ENCODE measurements at regions not wholly inside any gene's neighbourhood (a gene's known extent, or its start where the extent isn't known, plus 50 kb on each side); places are given as distances from the start of the nearest gene placed in this dataset.

DNA sequence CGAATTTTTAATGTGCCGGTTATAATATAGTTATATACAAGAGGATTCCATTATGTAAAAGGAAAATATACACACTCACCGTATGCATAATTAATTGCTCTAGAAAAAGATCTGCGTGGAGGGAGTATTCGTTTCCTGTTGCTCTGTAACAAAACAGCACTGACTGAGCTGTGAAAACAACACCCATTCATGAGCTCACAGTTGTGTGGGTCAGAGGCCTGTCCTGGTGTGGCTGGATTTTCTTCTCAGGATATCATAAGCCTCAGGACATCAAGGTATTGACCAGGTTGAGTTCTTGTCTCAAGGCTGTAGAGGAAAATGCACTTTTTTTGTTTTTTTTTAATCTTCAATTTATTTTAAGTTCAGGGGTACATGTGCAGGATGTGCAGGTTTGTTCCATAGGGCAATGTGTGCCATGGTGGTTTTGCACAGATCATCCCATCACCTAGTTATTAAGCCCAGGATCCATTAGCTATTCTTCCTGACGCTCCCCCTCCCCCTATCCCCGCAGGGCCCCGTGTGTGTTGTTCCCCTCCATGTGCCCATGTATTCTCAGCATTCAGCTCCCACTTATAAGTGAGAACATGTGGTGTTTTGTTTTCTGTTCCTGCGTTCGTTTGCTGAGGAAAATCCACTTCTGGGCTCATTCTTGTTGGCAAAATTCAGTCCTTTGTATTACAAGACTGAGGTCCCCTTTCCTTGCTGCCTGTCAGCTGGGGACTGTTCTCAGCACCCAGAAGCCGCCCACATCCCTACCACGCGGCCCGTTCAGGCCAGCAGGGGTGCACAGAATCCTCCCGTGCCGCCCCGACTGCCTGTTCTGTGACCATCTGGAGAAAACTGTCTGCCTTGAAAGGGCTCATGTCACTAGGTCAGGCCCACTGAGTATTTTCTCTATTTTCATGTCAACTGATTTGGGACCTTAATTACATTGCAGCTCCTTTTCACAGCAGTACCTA is 87.4 kb upstream of the ERRFI1 start:
- H3K4me1 ChIP-seq = peaks cover 25% of the 10 kb centered on the region
- TF ChIP-seq Cebpa-rat (IDR thresholded peaks at IDR 0.05) = no peak
- H3K4me2 ChIP-seq = no peak overlapping the region
- no peak overlapping the region for H3K9ac ChIP-seq
- no peak overlapping the region for H3K27ac ChIP-seq
- H3K27me3 ChIP-seq = peaks cover 2% of the 10 kb centered on the region; the same call in 1 of the 2 replicates
- no peaks in the 10 kb centered on the region for H3K36me3 ChIP-seq
- no peak overlapping the region for H3K4me3 ChIP-seq
- H4K20me1 ChIP-seq = no peaks in the 10 kb centered on the region
- H3K9me3 ChIP-seq = peaks cover 14% of the 10 kb centered on the region; the same call in 1 of the 2 replicates

DNA sequence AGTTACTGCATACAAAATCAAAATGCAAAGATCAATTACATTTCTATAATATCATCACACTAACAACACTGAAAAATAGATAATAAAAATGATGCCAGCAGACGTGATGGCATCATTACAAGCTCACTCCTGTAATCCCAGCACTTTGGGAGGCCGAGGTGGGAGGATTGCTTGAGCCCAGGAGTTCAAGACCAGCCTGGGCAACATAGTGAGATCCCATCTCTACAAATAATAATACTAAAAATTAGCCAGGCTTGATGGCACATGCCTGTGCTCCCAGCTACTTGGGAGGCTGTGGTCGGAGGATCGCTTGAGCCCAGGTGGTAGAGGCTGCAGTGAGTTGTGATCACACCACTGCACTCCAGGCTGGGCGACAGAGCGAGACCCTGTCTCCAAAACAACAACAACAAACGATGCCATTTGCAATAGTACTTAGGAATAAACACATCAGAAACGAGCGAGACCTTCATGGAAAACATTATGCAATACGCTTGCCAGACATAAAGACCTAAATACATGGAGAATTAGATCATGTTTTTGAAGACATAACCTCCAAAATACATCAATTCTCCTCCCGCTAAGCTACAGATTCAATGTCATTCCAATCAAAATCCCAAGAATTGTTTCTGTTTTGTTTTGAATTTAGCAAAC is 86.6 kb upstream of the ERRFI1 start:
- no peaks in the 10 kb centered on the region for H4K20me1 ChIP-seq
- H3K27ac ChIP-seq = no peak overlapping the region
- no peak overlapping the region for H3K9ac ChIP-seq
- H3K4me2 ChIP-seq = no peak overlapping the region
- H3K9me3 ChIP-seq = peaks cover 14% of the 10 kb centered on the region; the same call in 1 of the 2 replicates
- TF ChIP-seq Cebpa-rat (IDR thresholded peaks at IDR 0.05) = no peak
- peaks cover 17% of the 10 kb centered on the region for H3K4me1 ChIP-seq
- no peaks in the 10 kb centered on the region for H3K36me3 ChIP-seq
- no peak overlapping the region for H3K4me3 ChIP-seq
- peaks cover 3% of the 10 kb centered on the region; the same call in 1 of the 2 replicates for H3K27me3 ChIP-seq

DNA sequence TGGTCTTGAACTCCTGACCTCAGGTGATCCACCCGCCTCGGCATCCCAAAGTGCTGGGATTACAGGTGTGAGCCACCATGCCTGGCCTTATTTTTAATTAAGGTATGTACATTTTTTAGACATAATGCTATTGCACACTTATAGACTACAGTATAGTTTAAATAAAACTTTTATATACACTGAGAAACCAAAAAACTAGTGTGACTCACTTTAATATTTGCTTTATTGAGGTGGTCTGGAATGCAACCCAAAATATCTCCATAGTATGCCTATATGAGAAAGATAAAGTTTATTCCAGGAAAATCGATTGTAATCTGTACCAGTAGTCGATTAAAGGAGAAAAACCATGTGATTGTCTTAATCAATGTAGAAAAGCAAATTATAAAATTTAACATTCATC is 85.5 kb upstream of the ERRFI1 start:
- H3K9me3 ChIP-seq = peaks cover 14% of the 10 kb centered on the region; the same call in 1 of the 2 replicates
- H4K20me1 ChIP-seq = no peaks in the 10 kb centered on the region
- H3K4me1 ChIP-seq = peaks cover 5% of the 10 kb centered on the region
- H3K9ac ChIP-seq = no peak overlapping the region
- no peak for TF ChIP-seq Cebpa-rat (IDR thresholded peaks at IDR 0.05)
- peaks cover 3% of the 10 kb centered on the region; the same call in 1 of the 2 replicates for H3K27me3 ChIP-seq
- H3K4me3 ChIP-seq = no peak overlapping the region
- no peak overlapping the region for H3K4me2 ChIP-seq
- no peaks in the 10 kb centered on the region for H3K36me3 ChIP-seq
- no peak overlapping the region for H3K27ac ChIP-seq

DNA sequence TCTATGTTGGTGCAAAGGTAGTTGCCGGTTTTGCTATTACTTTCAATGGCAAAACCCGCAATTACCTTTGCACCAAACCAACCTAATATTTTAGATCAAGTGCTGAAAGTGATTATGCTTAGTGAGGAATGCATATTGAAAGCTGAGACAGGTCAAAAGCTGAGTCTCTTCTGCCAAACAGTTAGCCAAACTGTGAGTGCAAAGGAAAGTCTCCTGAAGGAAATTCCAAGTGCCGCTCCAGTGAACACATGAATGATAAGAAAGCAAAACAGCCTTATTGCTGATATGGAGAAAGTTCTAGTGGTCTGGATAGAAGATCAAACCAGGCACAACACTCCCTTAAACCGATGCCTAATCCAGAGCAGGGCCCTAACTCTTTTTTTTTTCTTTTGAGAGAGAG is 83.1 kb upstream of the ERRFI1 start:
- Histone ChIP-seq H3K9ac (no peak overlapping the region), H3K4me2 (no peak overlapping the region), H4K20me1 (no peaks in the 10 kb centered on the region), H3K36me3 (no peaks in the 10 kb centered on the region), H3K4me3 (no peak overlapping the region), H3K4me1 (0 out of 2 replicates have a peak, but pooled peaks cover 6% of the 10 kb centered on the region), H3K9me3 (peaks cover 14% of the 10 kb centered on the region; the same call in 1 of the 2 replicates), H3K27ac (no peak overlapping the region), H3K27me3 (peaks cover 3% of the 10 kb centered on the region; the same call in 1 of the 2 replicates)
- no peak for TF ChIP-seq Cebpa-rat (IDR thresholded peaks at IDR 0.05)

DNA sequence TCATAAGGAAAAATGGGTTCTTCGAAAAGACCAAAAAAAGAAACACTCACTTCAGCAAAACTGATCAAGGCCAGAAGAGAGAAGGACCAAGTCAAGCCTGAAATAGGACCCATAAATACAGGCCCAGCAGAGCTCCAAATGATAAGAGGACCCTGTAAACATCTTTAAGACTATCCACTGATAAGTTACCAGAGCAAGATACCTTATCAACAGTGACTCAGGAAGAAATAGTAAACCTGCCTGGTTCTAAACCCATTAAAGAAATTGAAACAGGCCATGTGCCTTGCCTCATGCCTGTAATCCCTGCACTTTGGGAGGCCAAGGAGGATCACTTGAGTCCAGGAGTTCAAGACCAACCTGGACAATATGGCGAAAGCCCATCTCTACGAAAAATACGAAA is 81.8 kb upstream of the ERRFI1 start:
- Histone ChIP-seq H3K4me3 (no peak overlapping the region), H3K36me3 (no peaks in the 10 kb centered on the region), H4K20me1 (no peaks in the 10 kb centered on the region), H3K27ac (no peak overlapping the region), H3K9me3 (peaks cover 14% of the 10 kb centered on the region; the same call in 1 of the 2 replicates), H3K4me1 (0 out of 2 replicates have a peak, but pooled peaks cover 6% of the 10 kb centered on the region), H3K27me3 (peaks cover 3% of the 10 kb centered on the region; the same call in 1 of the 2 replicates), H3K4me2 (no peak overlapping the region), H3K9ac (no peak overlapping the region)
- TF ChIP-seq Cebpa-rat (IDR thresholded peaks at IDR 0.05) = no peak

DNA sequence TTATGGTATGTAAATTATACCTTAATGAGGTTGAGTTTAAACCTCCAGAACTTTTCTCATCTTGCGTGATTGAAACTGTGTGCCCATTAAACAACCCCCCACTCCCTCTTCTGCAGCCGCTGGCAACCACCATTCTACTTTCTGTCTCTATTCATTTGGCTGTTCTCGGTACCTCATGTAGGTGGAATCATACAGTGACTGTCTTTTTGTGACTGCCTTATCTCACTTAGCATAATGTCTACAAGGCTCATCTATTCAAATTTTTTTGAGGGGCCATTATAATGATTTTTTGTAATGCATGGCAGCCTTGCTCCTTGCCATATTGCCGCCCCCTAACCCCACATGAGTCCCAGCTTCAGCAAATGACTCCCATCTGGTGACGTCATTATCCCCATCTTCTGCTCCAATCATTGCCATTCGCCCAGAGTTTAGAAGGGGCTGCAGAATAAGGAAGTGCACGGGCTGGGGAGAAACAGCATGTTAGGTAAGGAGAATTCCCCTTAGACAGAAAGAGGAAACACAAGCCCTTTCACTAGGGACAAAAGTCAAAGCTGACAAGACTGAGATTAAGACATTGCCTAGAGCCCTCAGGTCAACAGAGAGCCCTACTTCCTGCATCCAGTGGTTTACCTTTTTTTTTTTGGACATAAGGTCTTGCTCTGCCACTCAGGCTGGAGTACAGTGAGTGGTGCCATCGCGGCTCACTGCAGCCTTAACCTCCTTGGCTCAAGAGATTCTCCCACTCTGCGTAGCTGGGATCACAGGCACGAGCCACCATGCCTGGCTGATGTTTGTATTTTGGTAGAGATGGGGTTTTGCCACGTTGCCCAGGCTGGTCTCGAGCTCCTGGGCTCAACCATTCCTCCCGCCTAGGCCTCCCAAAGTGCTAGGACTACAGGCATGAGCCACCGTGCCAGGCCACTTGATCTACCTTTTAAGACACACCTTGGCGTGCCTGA is 78.4 kb upstream of the ERRFI1 start:
- no peak overlapping the region for H3K4me3 ChIP-seq
- no peak overlapping the region for H3K27ac ChIP-seq
- no peaks in the 10 kb centered on the region for H3K36me3 ChIP-seq
- no peak overlapping the region; the same call in 1 of the 2 replicates for H3K4me2 ChIP-seq
- H4K20me1 ChIP-seq = no peaks in the 10 kb centered on the region
- H3K4me1 ChIP-seq = 0 out of 2 replicates have a peak, but pooled peaks cover 6% of the 10 kb centered on the region
- no peak for TF ChIP-seq Cebpa-rat (IDR thresholded peaks at IDR 0.05)
- H3K9ac ChIP-seq = no peak overlapping the region
- peaks cover 3% of the 10 kb centered on the region; the same call in 1 of the 2 replicates for H3K9me3 ChIP-seq
- peaks cover 3% of the 10 kb centered on the region; the same call in 1 of the 2 replicates for H3K27me3 ChIP-seq

DNA sequence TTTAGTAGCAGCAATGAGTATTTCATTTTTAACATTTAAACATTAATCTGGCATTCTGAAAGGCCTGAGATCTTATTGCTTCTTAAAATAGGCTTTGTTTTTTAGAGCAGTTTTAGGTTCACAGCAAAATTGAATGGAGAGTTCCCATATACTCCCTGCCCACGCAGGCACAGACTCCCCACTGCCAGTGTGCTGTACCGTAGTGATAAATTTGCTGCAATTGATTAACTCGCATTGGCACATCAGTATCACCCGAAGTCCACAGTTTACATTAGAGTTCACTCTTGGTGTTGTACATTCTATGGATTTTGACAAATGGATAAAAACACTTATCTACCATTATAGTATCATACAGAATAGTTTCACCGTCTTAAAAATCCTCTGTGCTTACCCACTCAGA is 71.8 kb upstream of the ERRFI1 start:
- no peak overlapping the region for H3K4me3 ChIP-seq
- no peak overlapping the region for H3K9ac ChIP-seq
- no peaks in the 10 kb centered on the region for H3K27me3 ChIP-seq
- no peaks in the 10 kb centered on the region for H3K36me3 ChIP-seq
- peaks cover 8% of the 10 kb centered on the region; the same call in 1 of the 2 replicates for H3K4me1 ChIP-seq
- TF ChIP-seq Cebpa-rat (IDR thresholded peaks at IDR 0.05) = no peak
- H4K20me1 ChIP-seq = no peaks in the 10 kb centered on the region
- H3K27ac ChIP-seq = no peak overlapping the region
- H3K9me3 ChIP-seq = no peaks in the 10 kb centered on the region
- H3K4me2 ChIP-seq = no peak overlapping the region

DNA sequence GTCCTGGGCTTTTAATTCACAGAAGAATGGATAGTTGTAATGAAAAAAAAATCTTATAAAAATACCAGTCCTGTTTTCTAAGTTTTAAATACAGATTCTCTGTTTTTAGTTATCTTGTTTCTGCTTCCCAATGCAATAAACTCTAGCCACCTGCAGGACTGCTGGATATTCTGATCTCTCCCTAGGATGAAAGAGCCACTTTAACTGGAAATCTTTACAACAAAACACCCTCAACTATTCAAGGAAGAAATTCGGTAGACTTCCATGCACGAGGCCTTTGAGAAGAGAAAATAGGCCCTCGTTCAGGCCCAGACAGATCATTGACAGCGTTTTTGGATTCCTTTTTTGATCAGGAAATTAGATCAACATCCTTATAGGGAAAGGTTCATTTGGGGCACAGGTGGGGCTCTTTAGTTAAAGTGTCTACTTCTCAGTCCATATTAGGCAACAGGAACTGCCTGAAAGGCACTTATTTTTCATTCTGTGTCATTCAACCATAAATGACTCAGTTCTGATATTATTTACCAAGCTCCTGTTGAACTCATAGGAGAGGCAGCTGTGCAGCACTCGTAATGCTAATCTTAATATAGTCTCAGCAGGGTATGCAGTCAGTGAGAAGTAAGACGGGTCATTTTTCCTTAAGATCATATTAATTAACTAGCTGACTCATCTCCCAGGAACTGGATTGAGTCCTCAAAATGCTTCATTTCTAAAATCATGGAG is 71.1 kb upstream of the ERRFI1 start:
- Histone ChIP-seq H3K27me3 (no peaks in the 10 kb centered on the region), H3K4me2 (no peak overlapping the region), H4K20me1 (no peaks in the 10 kb centered on the region), H3K27ac (no peak overlapping the region), H3K9me3 (no peaks in the 10 kb centered on the region), H3K4me3 (no peak overlapping the region), H3K36me3 (no peaks in the 10 kb centered on the region), H3K9ac (no peak overlapping the region), H3K4me1 (peaks cover 8% of the 10 kb centered on the region; the same call in 1 of the 2 replicates)
- TF ChIP-seq Cebpa-rat (IDR thresholded peaks at IDR 0.05) = no peak

Data from BLaER1 (cell line).